Activated naive CD4-positive, alpha-beta T cell treated with anti-CD3 and anti-CD28 coated beads, Interleukin-2, amount 50 U/mL, for 24 hours (primary cell): ENCODE measurements at regions not wholly inside any gene's neighbourhood (a gene's known extent, or its start where the extent isn't known, plus 50 kb on each side); places are given as distances from the start of the nearest gene placed in this dataset.

Source experiments
- H3K27ac Mint-ChIP-seq: one replicate; pipeline ENCODE4 v1.8.0; 2021; ENCODE audit warnings: mild to moderate bottlenecking, mixed read lengths
- H3K27me3 Mint-ChIP-seq: one replicate; pipeline ENCODE4 v1.8.0; 2021; ENCODE audit warnings: mixed read lengths
- H3K36me3 Mint-ChIP-seq: one replicate; pipeline ENCODE4 v1.8.0; 2021; ENCODE audit warnings: mixed read lengths
- H3K4me1 Mint-ChIP-seq: one replicate; pipeline ENCODE4 v1.8.0; 2021; ENCODE audit warnings: mixed read lengths
- H3K4me3 Mint-ChIP-seq: one replicate; pipeline ENCODE4 v1.8.0; 2021; ENCODE audit warnings: mild to moderate bottlenecking, mixed read lengths
- H3K9me3 Mint-ChIP-seq: one replicate; pipeline ENCODE4 v1.8.0; 2021; ENCODE audit warnings: mixed read lengths

DNA sequence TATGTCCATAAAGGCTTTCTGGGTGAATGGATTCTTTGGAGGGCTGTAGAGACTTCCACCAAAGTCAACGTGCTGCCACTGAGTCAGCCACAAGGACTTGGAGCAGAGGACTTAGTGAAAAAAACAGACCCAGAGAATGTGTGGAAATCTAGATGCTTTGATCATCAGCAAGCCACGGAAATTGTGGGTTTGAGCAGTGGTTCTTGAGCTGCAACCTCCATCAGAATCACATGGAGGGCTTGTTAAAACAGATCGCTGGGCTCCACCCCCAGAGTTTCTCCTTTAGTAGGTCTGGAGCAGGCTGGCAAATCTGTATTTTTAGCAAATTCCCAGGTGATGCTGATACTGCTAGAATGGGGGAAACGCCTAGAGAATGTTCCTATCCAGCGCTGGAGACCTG lies 95.3 kb downstream of the RBM43 start:
- H3K27ac Mint-ChIP-seq = no peak overlapping the region
- H3K27me3 Mint-ChIP-seq = no peaks in the 10 kb centered on the region
- no peaks in the 10 kb centered on the region for H3K9me3 Mint-ChIP-seq
- H3K36me3 Mint-ChIP-seq = no peaks in the 10 kb centered on the region
- peaks cover 5% of the 10 kb centered on the region for H3K4me1 Mint-ChIP-seq
- no peak overlapping the region for H3K4me3 Mint-ChIP-seq

DNA sequence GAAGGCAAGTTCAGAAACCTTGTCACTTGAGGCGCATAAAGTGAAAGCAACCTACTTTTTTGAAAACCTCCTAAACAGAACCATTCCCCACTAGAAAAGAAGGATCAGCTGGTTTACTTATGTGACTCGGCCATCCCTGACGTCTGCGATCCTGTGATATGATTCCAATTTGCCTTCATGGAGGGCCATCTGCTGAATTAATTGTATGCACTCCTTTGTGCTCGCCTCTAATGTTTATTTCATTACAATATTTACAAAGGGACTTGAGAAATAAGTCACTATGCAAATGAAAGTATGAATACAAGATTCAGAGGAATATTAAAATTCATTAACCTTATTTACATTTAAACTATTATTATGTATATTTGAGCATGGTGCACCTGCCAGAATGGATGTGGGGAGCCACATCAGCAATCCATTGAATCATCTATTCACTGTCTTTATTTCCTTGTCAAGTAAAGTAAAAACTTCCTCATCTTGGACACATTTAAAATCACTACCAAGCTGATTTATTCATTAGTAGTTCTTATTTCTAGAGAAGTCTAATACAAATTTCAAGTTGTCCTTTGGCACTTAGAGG lies 96.5 kb downstream of the RBM43 start:
- Mint-ChIP-seq H3K9me3 (no peaks in the 10 kb centered on the region), H3K36me3 (no peaks in the 10 kb centered on the region), H3K4me1 (peaks cover 5% of the 10 kb centered on the region)

DNA sequence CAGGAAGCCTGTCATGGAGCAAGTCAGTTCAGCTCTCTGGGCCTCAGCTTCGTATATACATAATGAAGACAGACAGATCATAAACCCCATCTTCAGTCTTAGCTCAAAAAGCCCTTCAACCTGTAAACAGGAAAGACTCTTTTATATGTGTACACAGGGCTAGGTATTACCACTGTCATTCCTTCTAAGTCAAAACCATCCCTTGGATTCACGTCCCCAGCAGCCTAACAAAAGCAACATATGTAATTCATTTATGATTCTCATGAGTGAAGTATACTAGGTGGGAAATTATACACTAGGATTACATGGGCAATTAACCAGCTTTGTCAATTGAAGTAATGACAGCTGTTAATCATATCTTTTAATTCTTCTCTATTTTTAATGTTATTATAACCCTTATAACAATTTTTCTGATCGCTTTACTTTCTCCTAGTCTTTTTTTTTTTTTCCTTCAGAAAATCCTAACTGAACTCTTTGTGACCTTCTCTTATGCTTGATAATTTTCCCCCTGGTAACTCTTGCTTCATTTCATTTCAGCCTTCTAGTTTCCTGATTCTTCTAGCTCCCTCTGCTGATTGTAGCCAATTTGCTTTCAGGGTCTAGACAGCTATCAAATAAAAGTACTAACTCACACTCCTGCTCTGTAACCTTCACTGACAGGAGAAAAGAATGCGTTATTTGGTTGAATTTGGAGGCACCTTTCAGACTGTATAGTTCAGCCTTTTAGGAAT lies 99.7 kb downstream of the RBM43 start:
- no peaks in the 10 kb centered on the region for H3K36me3 Mint-ChIP-seq
- no peak overlapping the region for H3K27ac Mint-ChIP-seq
- no peaks in the 10 kb centered on the region for H3K9me3 Mint-ChIP-seq
- H3K27me3 Mint-ChIP-seq = no peaks in the 10 kb centered on the region
- H3K4me3 Mint-ChIP-seq = no peak overlapping the region
- H3K4me1 Mint-ChIP-seq = peaks cover 5% of the 10 kb centered on the region

More for the DNA sequence above, 96.5 kb downstream of the RBM43 start:
- Mint-ChIP-seq H3K4me3 (no peak overlapping the region), H3K27me3 (no peaks in the 10 kb centered on the region), H3K27ac (no peak overlapping the region)

DNA sequence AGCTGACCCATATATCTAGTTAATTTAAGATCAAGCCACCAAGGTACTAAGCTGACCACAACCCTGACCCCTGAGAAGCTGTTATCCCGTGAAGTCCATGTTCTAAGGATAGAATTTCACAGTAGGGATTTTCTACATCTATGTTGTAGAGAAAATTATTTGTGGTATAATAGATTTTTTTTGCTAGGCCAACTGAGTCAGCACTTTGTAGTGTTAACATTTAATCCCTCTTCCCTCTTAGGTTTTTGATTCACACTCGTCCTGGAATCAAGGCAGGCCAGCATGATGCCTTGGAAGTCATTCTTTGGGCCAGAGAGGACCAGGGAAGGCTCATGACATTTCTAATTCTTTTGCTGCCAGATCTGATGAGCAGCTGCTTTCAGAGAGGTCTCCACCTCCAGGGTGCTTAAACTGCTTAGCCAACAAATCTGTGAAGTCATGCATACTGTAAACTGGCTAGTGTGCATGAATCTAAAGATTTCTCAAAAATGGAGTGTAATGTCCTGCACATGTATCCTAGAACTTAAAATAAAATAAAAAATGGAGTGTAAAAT lies 102.5 kb downstream of the RBM43 start:
- H3K9me3 Mint-ChIP-seq = no peaks in the 10 kb centered on the region
- H3K4me1 Mint-ChIP-seq = peaks cover 5% of the 10 kb centered on the region
- H3K36me3 Mint-ChIP-seq = no peaks in the 10 kb centered on the region
- no peaks in the 10 kb centered on the region for H3K27me3 Mint-ChIP-seq
- H3K4me3 Mint-ChIP-seq = no peak overlapping the region
- H3K27ac Mint-ChIP-seq = no peak overlapping the region

DNA sequence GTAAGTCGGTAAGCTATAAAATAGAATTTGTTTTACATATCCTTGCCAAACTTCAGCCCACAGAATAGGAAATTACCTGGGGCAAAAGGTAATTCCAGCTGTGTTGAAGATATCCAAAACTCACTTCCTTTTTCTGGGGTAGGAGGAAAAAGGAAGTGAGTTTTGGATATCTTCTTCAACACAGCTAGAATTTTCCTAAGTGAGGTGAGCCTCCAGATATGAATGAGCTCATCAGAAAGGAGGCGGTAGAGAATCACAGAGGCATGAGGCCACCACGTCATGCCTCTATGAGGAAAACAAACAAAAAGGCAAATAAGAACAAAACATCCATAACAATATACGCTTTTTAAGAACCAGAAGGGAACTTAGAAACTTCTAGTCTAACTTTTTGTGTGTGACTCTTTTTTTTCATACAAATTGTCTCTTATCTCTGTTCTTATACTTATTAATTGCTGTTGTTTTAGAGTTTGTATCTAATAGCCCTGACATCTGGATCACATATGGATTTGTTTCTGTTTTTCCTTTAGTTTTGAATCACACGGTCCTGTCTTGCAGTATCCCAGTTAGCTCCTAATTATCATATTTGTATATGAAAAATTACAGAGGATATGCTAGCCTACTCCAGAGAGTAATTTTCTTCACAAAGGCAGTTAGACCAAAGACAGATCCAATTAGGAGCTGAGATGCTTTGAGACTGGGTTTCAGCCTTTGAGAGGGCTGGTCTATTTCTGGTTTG lies 104.5 kb downstream of the RBM43 start:
- Mint-ChIP-seq H3K36me3 (no peaks in the 10 kb centered on the region), H3K27ac (no peak overlapping the region), H3K4me1 (peaks cover 9% of the 10 kb centered on the region), H3K4me3 (no peak overlapping the region), H3K27me3 (peaks cover 3% of the 10 kb centered on the region), H3K9me3 (no peaks in the 10 kb centered on the region)

DNA sequence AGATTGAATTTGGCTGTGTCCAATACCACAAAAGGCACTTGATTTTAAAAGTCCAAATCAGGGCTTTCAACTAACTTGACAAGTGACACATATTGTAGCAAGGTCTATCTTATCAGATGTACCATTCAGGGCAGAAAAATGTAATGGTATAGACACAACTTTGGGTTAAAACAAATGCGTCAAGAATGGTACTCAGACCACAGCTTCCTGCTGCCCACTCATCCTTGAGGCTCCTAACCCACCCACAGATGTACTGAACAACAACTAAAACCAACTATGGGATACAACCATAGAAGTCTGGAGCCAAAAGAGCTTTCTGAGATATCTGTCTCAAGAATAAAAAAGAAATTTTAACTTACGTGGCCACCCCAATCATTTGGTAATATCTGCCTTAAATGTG lies 105.2 kb downstream of the RBM43 start:
- Mint-ChIP-seq H3K4me1 (peaks cover 7% of the 10 kb centered on the region), H3K27ac (no peak overlapping the region), H3K36me3 (no peaks in the 10 kb centered on the region), H3K9me3 (no peaks in the 10 kb centered on the region), H3K27me3 (peaks cover 4% of the 10 kb centered on the region), H3K4me3 (no peak overlapping the region)

DNA sequence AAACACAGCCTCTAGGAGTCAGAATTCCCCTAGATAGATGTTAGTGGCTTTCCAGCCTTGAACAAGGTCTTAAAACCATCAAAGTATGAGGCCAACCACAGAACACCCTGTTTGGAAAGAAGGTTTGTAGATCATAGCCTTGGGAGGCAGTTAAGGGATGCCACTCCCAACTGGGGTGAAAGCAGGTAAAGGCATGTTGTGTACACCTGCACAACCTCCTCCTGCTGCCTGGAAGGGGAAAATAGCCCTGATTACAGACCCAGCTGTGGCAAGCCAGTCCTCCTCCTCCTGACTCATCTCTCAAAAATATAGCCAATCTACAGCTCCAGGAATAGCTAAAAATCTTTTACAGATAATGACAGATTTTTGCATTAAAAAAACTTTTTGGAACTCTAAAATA lies 108.1 kb downstream of the RBM43 start:
- Mint-ChIP-seq H3K9me3 (no peaks in the 10 kb centered on the region), H3K27me3 (peaks cover 5% of the 10 kb centered on the region), H3K36me3 (no peaks in the 10 kb centered on the region), H3K27ac (no peak overlapping the region), H3K4me1 (peaks cover 7% of the 10 kb centered on the region), H3K4me3 (no peak overlapping the region)

DNA sequence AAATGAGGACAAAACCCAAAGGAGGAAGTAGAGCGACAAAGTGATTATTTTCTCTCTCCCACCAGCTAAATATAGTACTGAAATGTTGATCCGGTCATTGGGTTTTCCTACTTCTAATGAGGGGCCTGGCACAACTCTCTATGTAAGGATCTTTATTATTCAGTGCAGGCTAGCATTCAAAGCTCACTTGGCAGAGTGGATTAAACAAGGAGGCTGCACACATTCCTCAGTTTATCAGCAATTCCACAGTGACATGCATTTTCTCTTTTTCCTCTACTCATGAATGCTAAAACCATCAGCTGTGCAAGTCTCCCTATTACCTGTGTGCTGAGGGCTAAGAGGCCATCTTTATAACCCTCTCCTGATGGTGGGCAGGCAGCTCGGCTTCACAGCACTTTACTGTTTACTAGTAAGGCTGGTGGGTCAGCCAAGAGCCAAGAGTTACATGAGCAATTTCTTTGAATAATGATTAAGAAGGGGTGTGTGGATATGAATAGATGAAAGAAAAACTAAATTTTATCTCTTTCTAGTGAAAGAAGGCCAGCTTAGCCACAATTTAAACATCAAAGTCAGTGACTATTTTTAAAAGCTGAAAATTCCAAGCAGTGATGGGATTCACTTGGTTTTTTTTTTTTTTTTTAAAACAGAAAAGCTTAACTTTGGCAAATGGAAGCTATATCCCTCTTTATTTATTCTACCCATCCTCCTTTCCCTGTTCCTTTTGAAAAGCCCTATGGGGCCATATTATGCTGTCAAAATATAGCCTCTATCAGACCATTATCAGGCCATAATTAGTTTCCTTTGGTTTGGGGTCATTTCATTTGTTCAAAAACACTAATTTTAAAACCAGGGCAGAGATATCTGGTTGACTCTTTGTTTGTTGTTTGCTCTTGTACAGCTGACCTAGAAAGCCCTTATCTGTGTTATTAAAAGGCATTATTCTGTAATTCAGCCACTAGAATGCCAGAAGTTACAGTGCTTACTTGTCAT lies 111.0 kb downstream of the RBM43 start:
- Mint-ChIP-seq H3K27ac (no peak overlapping the region), H3K4me3 (no peak overlapping the region), H3K36me3 (no peaks in the 10 kb centered on the region), H3K4me1 (peaks cover 7% of the 10 kb centered on the region), H3K9me3 (no peaks in the 10 kb centered on the region), H3K27me3 (peaks cover 7% of the 10 kb centered on the region)

DNA sequence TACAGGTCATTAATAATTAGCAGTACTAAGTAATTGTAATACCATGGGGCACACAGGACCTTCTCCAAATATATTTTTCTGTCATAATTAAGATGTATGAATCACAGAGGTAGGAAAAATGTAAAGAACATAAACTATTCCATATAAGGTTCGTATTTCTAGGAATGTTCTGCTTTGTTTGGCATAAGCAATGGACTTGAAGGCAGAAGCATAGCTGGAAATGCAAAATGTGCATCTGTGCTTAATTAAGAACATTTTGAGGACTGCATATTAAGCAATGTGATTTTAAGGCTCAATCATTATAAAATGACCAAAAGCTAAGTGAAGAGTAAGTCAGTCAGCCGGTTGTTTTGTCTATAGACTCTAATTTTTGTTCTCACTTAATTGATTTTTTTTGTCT lies 123.2 kb downstream of the RBM43 start:
- no peaks in the 10 kb centered on the region for H3K9me3 Mint-ChIP-seq
- peaks cover 8% of the 10 kb centered on the region for H3K4me1 Mint-ChIP-seq
- no peaks in the 10 kb centered on the region for H3K27me3 Mint-ChIP-seq
- H3K4me3 Mint-ChIP-seq = no peak overlapping the region
- H3K36me3 Mint-ChIP-seq = no peaks in the 10 kb centered on the region
- H3K27ac Mint-ChIP-seq = no peak overlapping the region

DNA sequence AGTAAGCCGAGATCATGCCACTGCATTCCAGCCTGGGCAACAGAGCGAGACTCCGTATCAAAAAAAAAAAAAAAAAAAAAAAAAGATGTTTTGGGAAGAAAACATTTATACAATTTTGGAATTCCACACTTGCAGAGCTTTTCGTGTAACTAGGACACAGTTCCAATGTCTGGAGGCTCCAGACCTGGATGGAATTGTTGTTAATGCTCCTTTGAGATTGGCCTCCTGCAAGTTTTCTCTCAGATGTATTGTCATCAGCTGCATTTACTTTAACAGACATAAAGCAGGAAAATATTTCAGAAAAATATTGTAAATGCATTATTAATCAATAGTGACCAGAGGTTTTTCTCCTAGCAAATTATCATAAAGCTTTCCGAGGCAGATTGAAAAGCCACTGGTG lies 124.1 kb downstream of the RBM43 start:
- no peaks in the 10 kb centered on the region for H3K36me3 Mint-ChIP-seq
- H3K27me3 Mint-ChIP-seq = no peaks in the 10 kb centered on the region
- no peaks in the 10 kb centered on the region for H3K9me3 Mint-ChIP-seq
- no peak overlapping the region for H3K27ac Mint-ChIP-seq
- peaks cover 11% of the 10 kb centered on the region for H3K4me1 Mint-ChIP-seq
- H3K4me3 Mint-ChIP-seq = no peak overlapping the region

DNA sequence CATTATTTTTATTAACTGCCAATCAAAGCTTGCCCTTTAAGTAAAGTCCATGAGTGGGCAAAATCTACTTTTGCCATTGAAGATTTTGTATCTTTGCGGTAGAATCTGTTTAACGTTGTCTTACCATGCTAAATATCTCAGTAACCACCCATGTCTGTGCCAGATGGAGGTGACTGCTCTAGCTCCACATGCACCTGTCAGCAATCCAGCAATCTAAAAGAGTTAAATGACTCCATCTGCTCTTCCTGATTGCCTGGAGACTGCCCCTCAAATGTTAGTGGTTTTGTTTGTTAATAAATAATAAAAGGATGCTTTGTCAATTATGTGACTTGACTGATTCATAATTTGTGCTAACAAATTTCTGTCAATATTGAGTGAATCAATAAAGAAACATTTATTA lies 141.7 kb downstream of the RBM43 start:
- Mint-ChIP-seq H3K9me3 (peaks cover 5% of the 10 kb centered on the region), H3K4me1 (no peaks in the 10 kb centered on the region), H3K27me3 (peaks cover 2% of the 10 kb centered on the region), H3K36me3 (peaks cover 2% of the 10 kb centered on the region), H3K4me3 (no peak overlapping the region), H3K27ac (no peak overlapping the region)

DNA sequence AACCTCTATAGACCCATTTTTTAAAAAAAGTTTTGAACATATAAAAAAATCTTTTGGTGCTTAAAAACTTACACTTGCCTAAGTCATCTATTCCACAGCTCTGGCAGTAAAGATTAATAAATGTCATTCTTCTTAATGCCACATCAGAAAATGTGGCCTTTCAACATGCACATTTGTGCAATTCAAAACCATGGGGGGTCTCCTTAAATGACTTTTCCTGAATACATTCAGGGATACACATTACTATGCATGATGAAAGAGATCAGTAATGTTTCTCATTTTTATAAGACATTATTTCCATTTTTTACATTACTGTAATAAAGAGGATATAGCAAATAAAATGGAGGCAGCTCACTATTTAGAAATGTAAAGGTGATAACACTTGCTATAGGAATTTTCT lies 142.3 kb downstream of the RBM43 start:
- Mint-ChIP-seq H3K9me3 (peaks cover 5% of the 10 kb centered on the region), H3K27me3 (peaks cover 2% of the 10 kb centered on the region), H3K27ac (no peak overlapping the region), H3K4me3 (no peak overlapping the region), H3K4me1 (no peaks in the 10 kb centered on the region), H3K36me3 (peaks cover 2% of the 10 kb centered on the region)

DNA sequence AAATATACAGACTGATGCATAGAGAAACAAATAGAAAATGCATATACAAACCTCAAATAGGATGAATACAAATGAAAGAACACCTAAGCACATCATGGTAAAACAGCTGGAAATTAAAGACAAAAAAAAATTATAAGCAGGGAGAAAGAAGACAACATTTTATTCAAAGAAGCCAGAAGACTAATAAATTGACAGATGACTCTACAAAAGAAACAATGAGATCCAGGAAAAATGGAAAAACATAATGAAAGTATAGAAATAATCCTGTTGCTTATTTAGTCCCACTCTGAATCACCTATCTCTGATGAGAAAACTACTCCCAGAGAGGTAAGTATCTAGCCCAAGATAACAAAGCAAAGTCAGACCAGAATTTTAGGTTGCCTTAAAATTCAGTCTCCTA lies 143.4 kb downstream of the RBM43 start:
- Mint-ChIP-seq H3K4me1 (no peaks in the 10 kb centered on the region), H3K36me3 (peaks cover 2% of the 10 kb centered on the region), H3K9me3 (peaks cover 5% of the 10 kb centered on the region), H3K4me3 (no peak overlapping the region), H3K27ac (no peak overlapping the region), H3K27me3 (peaks cover 3% of the 10 kb centered on the region)

DNA sequence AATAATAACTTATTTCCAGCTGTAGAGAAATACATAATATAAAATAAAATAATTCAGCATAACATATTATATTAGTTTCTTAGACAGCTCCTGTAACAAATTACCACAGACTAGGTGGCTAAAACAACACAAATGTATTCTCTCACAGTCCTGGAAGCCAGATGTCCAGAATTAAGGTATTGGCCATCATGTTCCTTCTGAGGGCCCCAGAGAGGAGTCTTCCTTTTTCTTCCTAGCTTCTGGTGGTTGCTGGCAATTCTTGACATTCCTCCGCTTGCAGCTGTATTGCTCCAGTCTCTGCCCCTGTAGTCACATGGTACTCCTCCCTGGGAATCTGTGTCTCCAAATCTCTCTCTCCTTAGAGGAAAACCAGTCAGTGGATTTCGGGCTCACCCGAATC lies 146.8 kb downstream of the RBM43 start:
- no peak overlapping the region for H3K27ac Mint-ChIP-seq
- H3K36me3 Mint-ChIP-seq = peaks cover 2% of the 10 kb centered on the region
- H3K4me3 Mint-ChIP-seq = no peak overlapping the region
- H3K9me3 Mint-ChIP-seq = peaks cover 17% of the 10 kb centered on the region
- H3K27me3 Mint-ChIP-seq = peaks cover 7% of the 10 kb centered on the region
- H3K4me1 Mint-ChIP-seq = peaks cover 4% of the 10 kb centered on the region

DNA sequence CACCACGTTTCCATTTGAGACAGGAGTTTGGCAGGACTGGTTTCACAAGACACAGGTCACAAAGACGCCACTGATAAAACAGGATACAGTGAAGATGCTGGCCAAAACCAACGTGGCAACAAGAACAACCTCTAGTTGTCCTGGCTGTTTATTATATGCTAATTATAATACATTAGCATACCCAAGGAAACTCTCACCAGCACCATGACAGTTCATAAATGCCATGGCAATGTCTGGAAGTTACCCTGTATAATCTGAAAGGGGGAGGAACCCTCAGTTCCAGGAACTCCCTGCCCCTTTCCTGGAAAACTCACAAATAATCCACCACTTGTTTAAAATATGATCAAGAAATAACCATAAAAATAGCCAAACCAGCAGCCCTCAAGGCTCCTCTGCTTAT lies 148.3 kb downstream of the RBM43 start:
- H3K4me3 Mint-ChIP-seq = no peak overlapping the region
- H3K36me3 Mint-ChIP-seq = peaks cover 2% of the 10 kb centered on the region
- H3K27me3 Mint-ChIP-seq = peaks cover 7% of the 10 kb centered on the region
- H3K9me3 Mint-ChIP-seq = peaks cover 16% of the 10 kb centered on the region
- H3K27ac Mint-ChIP-seq = no peak overlapping the region
- peaks cover 4% of the 10 kb centered on the region for H3K4me1 Mint-ChIP-seq
